Endothelial cell of umbilical vein (primary cell): ENCODE measurements at regions not wholly inside any gene's neighbourhood (a gene's known extent, or its start where the extent isn't known, plus 50 kb on each side); places are given as distances from the start of the nearest gene placed in this dataset.

Experiments
- BruUV-seq: library from RNA; stranded (reverse); fragments of 400-500 nt; replicated peaks from 2 replicates; lab custom pipeline; 2021; lab: Mats Ljungman, UMichigan
- CTCF ChIA-PET: fragments of 300-600, 350-600 bp; sonication (Branson Sonifier 250); formaldehyde crosslinking; loops from one replicate; lab custom pipeline; 2021; ENCODE audit warnings: antibody characterized with exemption, inconsistent platforms; lab: Charles Lee
- POLR2A ChIA-PET: fragments of 300-600, 350-600 bp; sonication (Branson Sonifier 250); formaldehyde crosslinking; loops from one replicate; lab custom pipeline; 2021; ENCODE audit warnings: antibody characterized with exemption, inconsistent platforms; lab: Charles Lee
- DNase-seq: peaks from one replicate; pipeline ENCODE4 v3.0.0-alpha.2; 2011; ENCODE audit warnings: low read depth, low spot score
- FAIRE-seq: peaks from 2 replicates; lab custom pipeline; 2011; peaks lifted over from hg19 to GRCh38; lab: Jason Lieb, UNC
- H2AFZ ChIP-seq: 2 replicates; pipeline ENCODE4 v1.6.0; 2012; ENCODE audit warnings: low read depth, low read length, control low read depth, inconsistent platforms
- H3K27ac ChIP-seq: 2 replicates; pipeline ENCODE4 v1.5.1; 2011; ENCODE audit warnings: low read depth, mild to moderate bottlenecking, control low read depth, low read length, moderate library complexity; ENCODE audit not compliant: insufficient read depth
- H3K27me3 ChIP-seq, 2 experiments: 2 replicates each; pipeline versions ENCODE4 v1.6.0 to v1.6.1; 2011; ENCODE audit warnings: low read length in 2 of 2, mixed read lengths in 1 of 2; ENCODE audit not compliant: control insufficient read depth in 2 of 2, insufficient read depth in 2 of 2
- H3K36me3 ChIP-seq, 2 experiments: 2 replicates in 1 of 2; 3 replicates in 1 of 2; pipeline ENCODE4 v1.5.1; 2011; ENCODE audit warnings: low read length in 2 of 2, mild to moderate bottlenecking in 1 of 2, moderate library complexity in 1 of 2; ENCODE audit not compliant: control insufficient read depth in 2 of 2, insufficient read depth in 2 of 2; ENCODE audit errors: extremely low read depth in 1 of 2
- H3K4me1 ChIP-seq: 3 replicates; pipeline ENCODE4 v1.5.1; 2011; ENCODE audit warnings: mild to moderate bottlenecking, low read length; ENCODE audit not compliant: control insufficient read depth, insufficient read depth; ENCODE audit errors: extremely low read depth
- H3K4me2 ChIP-seq: 2 replicates; pipeline ENCODE4 v1.6.1; 2011; ENCODE audit warnings: low read length, control low read depth, mixed read lengths; ENCODE audit not compliant: insufficient read depth
- H3K4me3 ChIP-seq, 3 experiments: fragments of 200-600 bp in 1 of 3; sonication (generic), shearing (Covaris generic) in 1 of 3; replicated peaks in 1 of 3; 2 replicates each; pipeline ENCODE4 v1.5.1; 2011 to 2016; ENCODE audit warnings: control low read depth in 3 of 3, low read length in 3 of 3, mild to moderate bottlenecking in 2 of 3, inconsistent platforms in 1 of 3, low read depth in 1 of 3, moderate library complexity in 1 of 3; ENCODE audit not compliant: insufficient read depth in 1 of 3
- H3K79me2 ChIP-seq: 2 replicates; pipeline ENCODE4 v1.6.0; 2012; ENCODE audit warnings: low read length, inconsistent platforms; ENCODE audit not compliant: control insufficient read depth, insufficient read depth
- H3K9ac ChIP-seq: replicated peaks from 2 replicates; pipeline ENCODE3; 2011; ENCODE audit warnings: low read length, control low read depth; ENCODE audit not compliant: insufficient read depth; ENCODE audit errors: extremely low read depth
- H3K9me1 ChIP-seq: replicated peaks from 3 replicates; pipeline ENCODE4 v1.6.0; 2011; ENCODE audit warnings: mild to moderate bottlenecking, low read length; ENCODE audit not compliant: control insufficient read depth, insufficient read depth; ENCODE audit errors: extremely low read depth
- H3K9me3 ChIP-seq: replicated peaks from 2 replicates; pipeline ENCODE4 v1.5.1; 2012; ENCODE audit warnings: low read length, inconsistent platforms; ENCODE audit not compliant: control insufficient read depth, insufficient read depth
- H4K20me1 ChIP-seq: replicated peaks from 2 replicates; pipeline ENCODE3; 2011; ENCODE audit warnings: mild to moderate bottlenecking, low read length; ENCODE audit not compliant: control insufficient read depth, insufficient read depth; ENCODE audit errors: extremely low read depth
- EZH2 ChIP-seq: IDR thresholded peaks from 2 replicates; pipeline ENCODE4 v1.6.1; 2012; ENCODE audit warnings: borderline replicate concordance, low read depth, mild to moderate bottlenecking, moderate library complexity, low read length, inconsistent platforms; ENCODE audit not compliant: severe bottlenecking
- FOS ChIP-seq: IDR thresholded peaks from 2 replicates; pipeline ENCODE4 v1.6.1; 2011; ENCODE audit warnings: mild to moderate bottlenecking, low read length, moderate library complexity, borderline replicate concordance; ENCODE audit not compliant: insufficient read depth
- GATA2 ChIP-seq: IDR thresholded peaks from 2 replicates; pipeline ENCODE4 v1.7.0; 2011; ENCODE audit warnings: low read depth, mild to moderate bottlenecking, moderate library complexity, mixed read lengths, low read length; ENCODE audit not compliant: insufficient read length, insufficient read depth
- JUN ChIP-seq: IDR thresholded peaks from 2 replicates; pipeline ENCODE4 v1.6.1; 2011; ENCODE audit warnings: borderline replicate concordance, low read depth; ENCODE audit not compliant: insufficient read length, insufficient read depth
- MYC ChIP-seq: IDR thresholded peaks from one replicate; pipeline ENCODE4 v1.6.1; 2011; ENCODE audit warnings: mild to moderate bottlenecking, low read depth, low read length
- POLR2A ChIP-seq: IDR thresholded peaks from 2 replicates; pipeline ENCODE4 v1.6.1; 2012; ENCODE audit warnings: low read depth, mild to moderate bottlenecking, control low read depth, low read length
- POLR2AphosphoS5 ChIP-seq: IDR thresholded peaks from 2 replicates; pipeline ENCODE4 v1.6.1; 2012; ENCODE audit warnings: low read depth, mild to moderate bottlenecking, control low read depth, low read length, moderate library complexity; ENCODE audit not compliant: insufficient read depth
- dilution Hi-C: fragments of 300-500 bp; cut with MboI; formaldehyde crosslinking; loops from one replicate; pipeline ENCODE4 v1.15.0; 2019; ENCODE audit warnings: low sequenced_read_pairs; ENCODE audit not compliant: extremely low pct_ligation_motif_present
- intact Hi-C: fragments of 100-400 bp; cut with micrococcal nuclease; formaldehyde crosslinking; loops from one replicate; pipeline ENCODE4 v1.10.0; 2022
- TF ChIP-seq, protein P1 (sequence below), 2 donors: IDR thresholded peaks; 1 replicate in 1 of 2; 2 replicates in 1 of 2; pipeline ENCODE4 v1.5.1; 2011; ENCODE audit warnings: low read length in 2 of 2, mild to moderate bottlenecking in 2 of 2, moderate library complexity in 2 of 2, control low read depth in 1 of 2, inconsistent platforms in 1 of 2, low read depth in 1 of 2; ENCODE audit not compliant: insufficient read depth in 1 of 2; ENCODE audit errors: extremely low read depth in 1 of 2
- TF ChIP-seq, protein P2 (sequence below): IDR thresholded peaks from 2 replicates; pipeline ENCODE4 v1.6.1; 2011; ENCODE audit not compliant: insufficient read depth, insufficient read length

DNA sequence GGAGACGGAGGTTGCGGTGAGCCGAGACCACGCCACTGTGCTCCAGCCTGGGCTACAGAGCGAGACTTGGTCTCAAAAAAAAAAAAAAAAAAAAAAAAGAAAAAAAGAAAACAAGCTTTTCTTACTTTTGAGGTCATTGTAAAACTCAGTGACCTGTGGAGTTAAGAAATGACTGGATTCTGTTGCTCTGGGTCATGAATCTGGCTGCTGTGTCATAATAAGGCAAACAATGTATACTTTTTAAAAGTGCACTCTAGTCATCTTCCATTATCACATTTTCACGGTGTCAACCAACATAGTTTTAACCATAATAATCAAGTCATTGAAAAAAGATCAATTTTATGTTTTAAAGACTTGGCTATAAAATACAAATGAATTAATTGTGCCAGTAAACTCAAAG, 1186.6 kb downstream of the DIAPH3 start:
- H3K27me3 ChIP-seq, result no peaks in the 10 kb centered on the region
- H3K4me3 ChIP-seq, result no peak overlapping the region
- H3K36me3 ChIP-seq, result no peaks in the 10 kb centered on the region
- H3K79me2 ChIP-seq, result no peaks in the 10 kb centered on the region
- BruUV-seq, result no TSS peak
- dilution Hi-C loops (no loop called here), intact Hi-C loops (no loop called here)
- H3K27ac ChIP-seq, result no peak overlapping the region
- no peak for FAIRE-seq
- no peaks in the 10 kb centered on the region for H3K9me1 ChIP-seq
- CTCF ChIA-PET, result no interaction called here
- H4K20me1 ChIP-seq, result no peaks in the 10 kb centered on the region
- DNase-seq, result no peak
- no peak for TF ChIP-seq MYC
- TF ChIP-seq, protein P1, sequence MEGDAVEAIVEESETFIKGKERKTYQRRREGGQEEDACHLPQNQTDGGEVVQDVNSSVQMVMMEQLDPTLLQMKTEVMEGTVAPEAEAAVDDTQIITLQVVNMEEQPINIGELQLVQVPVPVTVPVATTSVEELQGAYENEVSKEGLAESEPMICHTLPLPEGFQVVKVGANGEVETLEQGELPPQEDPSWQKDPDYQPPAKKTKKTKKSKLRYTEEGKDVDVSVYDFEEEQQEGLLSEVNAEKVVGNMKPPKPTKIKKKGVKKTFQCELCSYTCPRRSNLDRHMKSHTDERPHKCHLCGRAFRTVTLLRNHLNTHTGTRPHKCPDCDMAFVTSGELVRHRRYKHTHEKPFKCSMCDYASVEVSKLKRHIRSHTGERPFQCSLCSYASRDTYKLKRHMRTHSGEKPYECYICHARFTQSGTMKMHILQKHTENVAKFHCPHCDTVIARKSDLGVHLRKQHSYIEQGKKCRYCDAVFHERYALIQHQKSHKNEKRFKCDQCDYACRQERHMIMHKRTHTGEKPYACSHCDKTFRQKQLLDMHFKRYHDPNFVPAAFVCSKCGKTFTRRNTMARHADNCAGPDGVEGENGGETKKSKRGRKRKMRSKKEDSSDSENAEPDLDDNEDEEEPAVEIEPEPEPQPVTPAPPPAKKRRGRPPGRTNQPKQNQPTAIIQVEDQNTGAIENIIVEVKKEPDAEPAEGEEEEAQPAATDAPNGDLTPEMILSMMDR (IDR thresholded peaks at IDR 0.05; ENCODE audit: extremely low read depth in 1 of 2, insufficient read depth in 1 of 2, low read depth in 1 of 2, low read length in 2 of 2), result no peak
- no peak for TF ChIP-seq JUN
- TF ChIP-seq FOS, result no peak
- TF ChIP-seq GATA2, result no peak
- TF ChIP-seq, protein P2, sequence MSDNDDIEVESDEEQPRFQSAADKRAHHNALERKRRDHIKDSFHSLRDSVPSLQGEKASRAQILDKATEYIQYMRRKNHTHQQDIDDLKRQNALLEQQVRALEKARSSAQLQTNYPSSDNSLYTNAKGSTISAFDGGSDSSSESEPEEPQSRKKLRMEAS, result no peak
- TF ChIP-seq POLR2A, result no peak
- no peak for TF ChIP-seq POLR2AphosphoS5
- no peak for TF ChIP-seq EZH2
- H3K4me2 ChIP-seq, result no peak overlapping the region
- POLR2A ChIA-PET, result interaction anchor here (0.7 kb wide), 1 partner anchor 221 kb away, joined by 4 read pairs; no protein-coding TSS in a partner anchor
- no peaks in the 10 kb centered on the region for H3K4me1 ChIP-seq
- H3K9me3 ChIP-seq, result no peaks in the 10 kb centered on the region
- no peak overlapping the region for H3K9ac ChIP-seq
- H2AFZ ChIP-seq, result no peak overlapping the region
